HepG2 (cell line): ENCODE measurements at regions not wholly inside any gene's neighbourhood (a gene's known extent, or its start where the extent isn't known, plus 50 kb on each side); places are given as distances from the start of the nearest gene placed in this dataset.
"Not testable (repeated sequence)": the region's sequence is repeated elsewhere in the genome, so short reads cannot be mapped to it uniquely, and the experiment has no call there.

Experiments
- ATAC-seq: fragments of 200-7000 bp; cut with Tn5 transposase; 3 replicates; pipeline ENCODE4 v1.9.1; 2020; ENCODE audit warnings: mild to moderate bottlenecking, moderate library complexity
- BruUV-seq: library from RNA; stranded (reverse); fragments of 400-500 nt; replicated peaks from 2 replicates; lab custom pipeline; 2021; lab: Mats Ljungman, UMichigan
- CTCF ChIA-PET: fragments of 300-600 bp; formaldehyde crosslinking; extraction: SDS; loops from one replicate; lab custom pipeline; 2021; ENCODE audit warnings: low total read pairs, inconsistent platforms, low intra/inter-chr PET ratio; lab: Yijun Ruan, JAX
- POLR2A ChIA-PET: fragments of 350-600 bp; sonication (Branson Sonifier 250); formaldehyde crosslinking; loops from one replicate; lab custom pipeline; 2020; ENCODE audit warnings: antibody characterized with exemption, inconsistent platforms; lab: Yijun Ruan, JAX
- DNase-seq: peaks from one replicate; pipeline ENCODE4 v3.0.0-alpha.2; 2015; ENCODE audit warnings: low spot score
- FAIRE-seq: peaks from 3 replicates; lab custom pipeline; 2011; peaks lifted over from hg19 to GRCh38; lab: Jason Lieb, UNC
- H2AFZ ChIP-seq: one replicate; pipeline ENCODE4 v1.6.1; 2011; ENCODE audit warnings: low read length, inconsistent platforms
- H3K27ac ChIP-seq: fragments of 300-600 bp; 3 replicates; pipeline ENCODE4 v1.8.0; 2011; ENCODE audit warnings: mixed run types, mild to moderate bottlenecking, mixed read lengths, low read length, inconsistent platforms; ENCODE audit not compliant: insufficient read depth; ENCODE audit errors: extremely low read length
- H3K27me3 ChIP-seq, 2 experiments: fragments of 200-600 bp in 1 of 2; 2 replicates in 1 of 2; 3 replicates in 1 of 2; pipeline versions ENCODE4 v1.6.0 to v1.8.0; 2011; ENCODE audit warnings: low read length in 2 of 2, mild to moderate bottlenecking in 2 of 2, moderate library complexity in 2 of 2, inconsistent platforms in 1 of 2; ENCODE audit not compliant: insufficient read depth in 2 of 2, control insufficient read depth in 1 of 2
- H3K36me3 ChIP-seq, 2 experiments: fragments of 200-600 bp in 1 of 2; replicated peaks in 1 of 2; 2 replicates in 1 of 2; 3 replicates in 1 of 2; pipeline versions ENCODE4 v1.5.1 to v1.8.0; 2011; ENCODE audit warnings: low read length in 2 of 2, inconsistent platforms in 1 of 2; ENCODE audit not compliant: insufficient read depth in 2 of 2, control insufficient read depth in 1 of 2
- H3K4me1 ChIP-seq: 2 replicates; pipeline ENCODE4 v1.5.1; 2012; ENCODE audit warnings: low read length, inconsistent platforms; ENCODE audit not compliant: insufficient read depth
- H3K4me2 ChIP-seq: 2 replicates; pipeline ENCODE4 v1.6.0; 2011; ENCODE audit warnings: low read depth, low read length, inconsistent platforms
- H3K4me3 ChIP-seq, 3 experiments: fragments of 200-600 bp in 1 of 3; sonication (generic), shearing (Covaris generic) in 1 of 3; replicated peaks in 1 of 3; 2 replicates each; pipeline ENCODE4 v1.5.1; 2011 to 2016; ENCODE audit warnings: low read length in 3 of 3, inconsistent platforms in 2 of 3, low read depth in 2 of 3, mild to moderate bottlenecking in 2 of 3, control low read depth in 1 of 3, mixed read lengths in 1 of 3; ENCODE audit not compliant: insufficient read depth in 1 of 3
- H3K79me2 ChIP-seq: one replicate; pipeline ENCODE4 v1.6.1; 2011; ENCODE audit warnings: low read length, inconsistent platforms; ENCODE audit not compliant: insufficient read depth
- H3K9ac ChIP-seq: 2 replicates; pipeline ENCODE4 v1.6.0; 2011; ENCODE audit warnings: mild to moderate bottlenecking, low read depth, low read length, inconsistent platforms; ENCODE audit not compliant: insufficient read depth
- H3K9me3 ChIP-seq: 2 replicates; pipeline ENCODE4 v1.5.1; 2012; ENCODE audit warnings: mild to moderate bottlenecking, low read length
- H4K20me1 ChIP-seq: 2 replicates; pipeline ENCODE4 v1.6.0; 2011; ENCODE audit warnings: inconsistent platforms, mild to moderate bottlenecking, low read length, moderate library complexity; ENCODE audit not compliant: insufficient read depth
- KDM6A ChIP-seq: IDR thresholded peaks from 2 replicates; pipeline ENCODE4 v1.6.1; 2016; ENCODE audit warnings: low read depth
- SATB2 ChIP-seq: sonication (generic); formaldehyde crosslinking; IDR thresholded peaks from 2 replicates; pipeline ENCODE4 v1.5.0; 2020; ENCODE audit warnings: missing genetic modification reagents
- WGBS: methylation state at CpG from one replicate; pipeline ENCODE4 v1.1.6; 2017; ENCODE audit warnings: low lambda C conversion rate; 5-methylcytosine and 5-hydroxymethylcytosine counted together
- in situ Hi-C: cut with HindIII; loops from 2 replicates; pipeline ENCODE4 v1.10.0; 2017; ENCODE audit warnings: low pct_unique_long_range_greater_than_20kb; ENCODE audit not compliant: extremely low pct_ligation_motif_present
- intact Hi-C: fragments of 100-400 bp; cut with micrococcal nuclease; formaldehyde crosslinking; loops from one replicate; pipeline ENCODE4 v1.10.0; 2022; ENCODE audit not compliant: unreplicated experiment
- TF ChIP-seq, protein P1 (sequence below): sonication (generic); formaldehyde crosslinking; IDR thresholded peaks from 2 replicates; pipeline ENCODE4 v1.5.0; 2020; ENCODE audit warnings: mild to moderate bottlenecking, missing genetic modification reagents, borderline replicate concordance

DNA sequence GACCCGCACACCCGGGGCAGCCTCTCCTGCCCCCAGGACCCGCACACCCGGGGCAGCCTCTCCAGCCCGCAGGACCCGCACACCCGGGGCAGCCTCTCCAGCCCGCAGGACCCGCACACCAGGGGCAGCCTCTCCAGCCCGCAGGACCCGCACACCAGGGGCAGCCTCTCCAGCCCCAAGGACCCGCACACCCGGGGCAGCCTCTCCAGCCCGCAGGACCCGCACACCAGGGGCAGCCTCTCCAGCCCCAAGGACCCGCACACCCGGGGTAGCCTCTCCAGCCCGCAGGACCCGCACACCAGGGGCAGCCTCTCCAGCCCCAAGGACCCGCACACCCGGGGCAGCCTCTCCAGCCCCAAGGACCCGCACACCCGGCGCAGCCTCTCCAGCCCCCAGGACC lies 108.5 kb downstream of the PDGFA start:
- DNase-seq, H3K79me2 ChIP-seq, H3K27ac ChIP-seq, in situ Hi-C loops, H2AFZ ChIP-seq, H3K36me3 ChIP-seq, CTCF ChIA-PET, intact Hi-C loops, H3K9ac ChIP-seq, BruUV-seq, H3K9me3 ChIP-seq, H3K4me3 ChIP-seq, H3K4me2 ChIP-seq, ATAC-seq, POLR2A ChIA-PET, H4K20me1 ChIP-seq, FAIRE-seq: not testable (repeated sequence)
- WGBS, result 100% methylated on average over 4 of the region's 24 CpGs
- H3K27me3 ChIP-seq, result peaks cover 14 to 69% of the 10 kb centered on the region in 2 experiments
- H3K4me1 ChIP-seq, result peaks cover 27% of the 10 kb centered on the region

DNA sequence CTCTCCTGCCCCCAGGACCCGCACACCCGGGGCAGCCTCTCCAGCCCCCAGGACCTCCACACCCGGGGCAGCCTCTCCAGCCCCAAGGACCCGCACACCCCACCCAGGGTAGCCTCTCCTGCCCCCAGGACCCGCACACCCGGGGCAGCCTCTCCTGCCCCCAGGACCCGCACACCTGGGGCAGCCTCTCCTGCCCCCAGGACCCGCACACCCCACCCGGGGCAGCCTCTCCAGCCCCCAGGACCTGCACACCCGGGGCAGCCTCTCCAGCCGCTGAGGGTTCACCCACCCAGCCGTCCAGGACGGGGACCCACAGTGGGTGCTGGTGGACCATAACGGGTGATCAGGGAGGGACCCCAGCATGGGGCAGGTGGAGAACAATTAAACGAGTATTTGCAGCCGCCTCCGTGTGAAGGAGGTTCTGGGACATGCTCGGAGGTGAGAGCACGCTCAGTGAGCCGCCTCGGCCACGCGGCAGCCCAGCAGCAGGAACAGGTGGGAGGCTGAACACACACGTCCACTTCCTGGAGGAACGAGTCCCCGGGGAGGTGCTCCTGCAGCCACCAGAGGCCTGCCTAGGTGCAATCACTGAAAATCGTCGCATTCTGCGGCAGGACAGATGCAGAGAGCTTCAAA lies 107.9 kb downstream of the PDGFA start:
- Histone ChIP-seq H3K36me3 (no peaks in the 10 kb centered on the region), H2AFZ (no peak overlapping the region), H3K4me2 (no peak overlapping the region), H3K79me2 (no peaks in the 10 kb centered on the region), H3K4me3 (no peak overlapping the region), H3K27ac (no peak overlapping the region), H3K27me3 (peaks cover 14 to 69% of the 10 kb centered on the region in 2 experiments), H3K9ac (no peak overlapping the region), H4K20me1 (no peaks in the 10 kb centered on the region), H3K4me1 (peaks cover 22% of the 10 kb centered on the region)
- POLR2A ChIA-PET, result no interaction called here
- no peak for DNase-seq
- FAIRE-seq, result no peak
- no peak for ATAC-seq
- WGBS, result 58% methylated on average over 9 of the region's 29 CpGs
- no TSS peak for BruUV-seq
- CTCF ChIA-PET, result no interaction called here
- intact Hi-C loops, result no loop called here
- in situ Hi-C loops, result no loop called here
- TF ChIP-seq SATB2, result no peak
- TF ChIP-seq, all 625 proteins: peak for 0
- H3K9me3 ChIP-seq, result no peaks in the 10 kb centered on the region

DNA sequence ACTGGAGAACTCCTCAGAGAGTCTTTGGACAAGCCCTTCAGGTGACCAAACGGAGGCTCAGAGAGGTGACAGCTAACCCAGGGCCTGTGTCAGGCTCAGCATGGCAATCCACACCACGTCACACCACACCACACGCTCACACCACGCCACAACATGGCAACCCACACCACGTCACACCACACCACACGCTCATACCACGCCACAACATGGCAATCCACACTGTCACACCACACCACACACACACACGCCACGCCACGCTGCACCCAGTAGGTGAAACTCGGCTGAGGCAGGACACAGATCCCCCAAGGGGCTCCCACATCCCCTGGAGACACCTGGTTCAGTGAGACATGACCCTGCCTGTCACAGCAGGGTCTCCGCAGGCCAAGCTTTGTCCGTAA lies 107.3 kb downstream of the PDGFA start:
- Histone ChIP-seq H2AFZ (no peak overlapping the region), H3K36me3 (no peaks in the 10 kb centered on the region), H3K4me1 (peaks cover 22% of the 10 kb centered on the region), H3K4me3 (no peak overlapping the region), H3K27ac (no peak overlapping the region), H3K9me3 (no peaks in the 10 kb centered on the region), H3K4me2 (no peak overlapping the region), H3K79me2 (no peaks in the 10 kb centered on the region), H4K20me1 (no peaks in the 10 kb centered on the region), H3K27me3 (peaks cover 14 to 67% of the 10 kb centered on the region in 2 experiments), H3K9ac (no peak overlapping the region)
- FAIRE-seq, result no peak
- BruUV-seq, result no TSS peak
- POLR2A ChIA-PET, result no interaction called here
- ATAC-seq, result no peak
- intact Hi-C loops, result no loop called here
- in situ Hi-C loops, result no loop called here
- CTCF ChIA-PET, result no interaction called here
- 74% methylated on average over 12 of the region's 13 CpGs for WGBS
- DNase-seq, result no peak
- TF ChIP-seq, protein P1, sequence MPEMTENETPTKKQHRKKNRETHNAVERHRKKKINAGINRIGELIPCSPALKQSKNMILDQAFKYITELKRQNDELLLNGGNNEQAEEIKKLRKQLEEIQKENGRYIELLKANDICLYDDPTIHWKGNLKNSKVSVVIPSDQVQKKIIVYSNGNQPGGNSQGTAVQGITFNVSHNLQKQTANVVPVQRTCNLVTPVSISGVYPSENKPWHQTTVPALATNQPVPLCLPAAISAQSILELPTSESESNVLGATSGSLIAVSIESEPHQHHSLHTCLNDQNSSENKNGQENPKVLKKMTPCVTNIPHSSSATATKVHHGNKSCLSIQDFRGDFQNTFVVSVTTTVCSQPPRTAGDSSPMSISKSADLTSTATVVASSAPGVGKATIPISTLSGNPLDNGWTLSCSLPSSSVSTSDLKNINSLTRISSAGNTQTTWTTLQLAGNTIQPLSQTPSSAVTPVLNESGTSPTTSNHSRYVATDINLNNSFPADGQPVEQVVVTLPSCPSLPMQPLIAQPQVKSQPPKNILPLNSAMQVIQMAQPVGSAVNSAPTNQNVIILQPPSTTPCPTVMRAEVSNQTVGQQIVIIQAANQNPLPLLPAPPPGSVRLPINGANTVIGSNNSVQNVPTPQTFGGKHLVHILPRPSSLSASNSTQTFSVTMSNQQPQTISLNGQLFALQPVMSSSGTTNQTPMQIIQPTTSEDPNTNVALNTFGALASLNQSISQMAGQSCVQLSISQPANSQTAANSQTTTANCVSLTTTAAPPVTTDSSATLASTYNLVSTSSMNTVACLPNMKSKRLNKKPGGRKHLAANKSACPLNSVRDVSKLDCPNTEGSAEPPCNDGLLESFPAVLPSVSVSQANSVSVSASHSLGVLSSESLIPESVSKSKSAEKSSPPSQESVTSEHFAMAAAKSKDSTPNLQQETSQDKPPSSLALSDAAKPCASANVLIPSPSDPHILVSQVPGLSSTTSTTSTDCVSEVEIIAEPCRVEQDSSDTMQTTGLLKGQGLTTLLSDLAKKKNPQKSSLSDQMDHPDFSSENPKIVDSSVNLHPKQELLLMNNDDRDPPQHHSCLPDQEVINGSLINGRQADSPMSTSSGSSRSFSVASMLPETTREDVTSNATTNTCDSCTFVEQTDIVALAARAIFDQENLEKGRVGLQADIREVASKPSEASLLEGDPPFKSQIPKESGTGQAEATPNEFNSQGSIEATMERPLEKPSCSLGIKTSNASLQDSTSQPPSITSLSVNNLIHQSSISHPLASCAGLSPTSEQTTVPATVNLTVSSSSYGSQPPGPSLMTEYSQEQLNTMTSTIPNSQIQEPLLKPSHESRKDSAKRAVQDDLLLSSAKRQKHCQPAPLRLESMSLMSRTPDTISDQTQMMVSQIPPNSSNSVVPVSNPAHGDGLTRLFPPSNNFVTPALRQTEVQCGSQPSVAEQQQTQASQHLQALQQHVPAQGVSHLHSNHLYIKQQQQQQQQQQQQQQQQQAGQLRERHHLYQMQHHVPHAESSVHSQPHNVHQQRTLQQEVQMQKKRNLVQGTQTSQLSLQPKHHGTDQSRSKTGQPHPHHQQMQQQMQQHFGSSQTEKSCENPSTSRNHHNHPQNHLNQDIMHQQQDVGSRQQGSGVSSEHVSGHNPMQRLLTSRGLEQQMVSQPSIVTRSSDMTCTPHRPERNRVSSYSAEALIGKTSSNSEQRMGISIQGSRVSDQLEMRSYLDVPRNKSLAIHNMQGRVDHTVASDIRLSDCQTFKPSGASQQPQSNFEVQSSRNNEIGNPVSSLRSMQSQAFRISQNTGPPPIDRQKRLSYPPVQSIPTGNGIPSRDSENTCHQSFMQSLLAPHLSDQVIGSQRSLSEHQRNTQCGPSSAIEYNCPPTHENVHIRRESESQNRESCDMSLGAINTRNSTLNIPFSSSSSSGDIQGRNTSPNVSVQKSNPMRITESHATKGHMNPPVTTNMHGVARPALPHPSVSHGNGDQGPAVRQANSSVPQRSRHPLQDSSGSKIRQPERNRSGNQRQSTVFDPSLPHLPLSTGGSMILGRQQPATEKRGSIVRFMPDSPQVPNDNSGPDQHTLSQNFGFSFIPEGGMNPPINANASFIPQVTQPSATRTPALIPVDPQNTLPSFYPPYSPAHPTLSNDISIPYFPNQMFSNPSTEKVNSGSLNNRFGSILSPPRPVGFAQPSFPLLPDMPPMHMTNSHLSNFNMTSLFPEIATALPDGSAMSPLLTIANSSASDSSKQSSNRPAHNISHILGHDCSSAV, result no peak
- TF ChIP-seq KDM6A (CRISPR knock-in tag), result no peak
